ENCODE measurements at regions not wholly inside any gene's neighbourhood (a gene's known extent, or its start where the extent isn't known, plus 50 kb on each side); places are given as distances from the start of the nearest gene placed in this dataset.

DNA sequence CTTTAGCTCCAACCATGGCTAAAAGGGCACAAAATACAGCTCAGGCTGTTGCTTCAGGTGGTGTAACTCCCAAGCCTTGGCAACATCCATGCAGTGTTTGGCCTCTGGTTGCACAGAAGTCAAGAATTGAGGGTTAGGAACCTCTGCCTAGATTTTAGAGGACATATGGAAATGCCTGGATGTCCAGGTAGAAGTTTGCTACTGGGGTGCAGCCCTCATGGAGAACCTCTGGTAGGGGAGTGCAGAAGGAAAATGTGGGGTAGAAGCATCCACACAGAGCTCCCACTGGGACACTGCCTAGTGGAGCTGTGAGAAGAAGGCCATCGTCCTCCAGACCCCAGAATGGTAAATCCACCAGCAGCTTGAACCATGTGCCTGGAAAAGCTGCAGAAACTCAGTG, 1453.8 kb upstream of the EYS start:
- Histone ChIP-seq H3K27me3 (no peaks in the 10 kb centered on the region), H3K4me1 (replicated peaks in 1 of 2) (no peaks in the 10 kb centered on the region), H3K36me3 (replicated peaks in 1 of 2) (no peaks in the 10 kb centered on the region), H3K27ac (no peak overlapping the region), H3K9me3 (replicated peaks in 1 of 3) (no peaks in the 10 kb centered on the region), H3K4me3 (no peak overlapping the region)
- TF ChIP-seq CTCF (IDR thresholded peaks at IDR 0.05) (no peak), POLR2A (IDR thresholded peaks at IDR 0.05) (no peak)
- 38 to 100% (median 73%) methylated on average over 1 of the region's 1 CpG for WGBS, 4 donors
- intact Hi-C loops (cut with DNase I) = no loop called here
- DNase-seq = no peak

GRCh38 chr6:67141005-67141404, 1434.0 kb upstream of the EYS start:
- Histone ChIP-seq H3K4me1 (replicated peaks in 1 of 2) (no peaks in the 10 kb centered on the region), H3K27ac (no peak overlapping the region), H3K36me3 (replicated peaks in 1 of 2) (no peaks in the 10 kb centered on the region), H3K27me3 (no peaks in the 10 kb centered on the region), H3K4me3 (no peak overlapping the region), H3K9me3 (replicated peaks in 1 of 3) (no peaks in the 10 kb centered on the region)
- intact Hi-C loops (cut with DNase I) = no loop called here
- no peak for TF ChIP-seq CTCF (IDR thresholded peaks at IDR 0.05)
- no peak for TF ChIP-seq POLR2A (IDR thresholded peaks at IDR 0.05)
- DNase-seq = no peak
- 72 to 85% (median 80%) methylated on average over 4 of the region's 4 CpGs for WGBS, 4 donors

- intact Hi-C loops (cut with DNase I) = no loop called here
- WGBS, 4 donors = 76 to 86% (median 82%) methylated on average over 5 of the region's 5 CpGs
- no peaks in the 10 kb centered on the region for H3K27me3 ChIP-seq
Observed at GRCh38 chr6:67133973-67134372, 1426.9 kb upstream of the EYS start.

DNA sequence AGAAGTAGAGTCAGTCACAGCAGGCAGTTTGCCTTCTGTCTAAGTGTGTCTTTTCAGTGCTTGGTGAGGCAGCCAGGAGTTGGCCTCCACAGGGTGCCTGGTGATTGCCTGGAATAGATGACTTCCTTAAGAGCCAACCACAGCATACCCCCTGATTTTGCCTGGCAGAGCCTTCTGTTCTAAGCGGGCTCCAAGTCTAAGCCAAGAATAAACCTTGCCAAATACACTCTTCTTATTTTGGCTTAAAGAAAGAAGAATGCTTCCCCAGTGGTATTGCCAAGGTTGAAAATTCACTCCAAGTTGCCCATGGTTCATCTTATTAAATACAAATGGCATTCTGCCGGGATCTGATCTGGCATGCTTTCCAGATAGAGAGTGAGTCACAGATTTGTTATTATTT, 1424.8 kb upstream of the EYS start:
- H3K27ac ChIP-seq = no peak overlapping the region
- 43 to 58% (median 47%) methylated on average over 2 of the region's 2 CpGs for WGBS, 4 donors
- no peak for TF ChIP-seq CTCF (IDR thresholded peaks at IDR 0.05)

More at GRCh38 chr6:67133973-67134372, 1426.9 kb upstream of the EYS start:
- DNase-seq = no peak
- H3K36me3 ChIP-seq (replicated peaks in 1 of 2) = no peaks in the 10 kb centered on the region
- no peaks in the 10 kb centered on the region for H3K4me1 ChIP-seq (replicated peaks in 1 of 2)
- no peak overlapping the region for H3K27ac ChIP-seq
- H3K4me3 ChIP-seq = no peak overlapping the region
- H3K9me3 ChIP-seq (replicated peaks in 1 of 3) = no peaks in the 10 kb centered on the region
- TF ChIP-seq POLR2A (IDR thresholded peaks at IDR 0.05) (no peak), CTCF (IDR thresholded peaks at IDR 0.05) (no peak)

More for the DNA sequence above, 1424.8 kb upstream of the EYS start:
- H3K36me3 ChIP-seq (replicated peaks in 1 of 2) = no peaks in the 10 kb centered on the region
- DNase-seq = peak in 6 of 7 donors; percentile 20 to 69 (median 27)
- H3K27me3 ChIP-seq = no peaks in the 10 kb centered on the region
- H3K4me3 ChIP-seq = no peak overlapping the region
- no peaks in the 10 kb centered on the region for H3K9me3 ChIP-seq (replicated peaks in 1 of 3)
- no peaks in the 10 kb centered on the region for H3K4me1 ChIP-seq (replicated peaks in 1 of 2)
- intact Hi-C loops (cut with DNase I) = no loop called here
